Astrocyte (in vitro differentiated cells and primary cell): ENCODE measurements at regions not wholly inside any gene's neighbourhood (a gene's known extent, or its start where the extent isn't known, plus 50 kb on each side); places are given as distances from the start of the nearest gene placed in this dataset.

Experiments used
- DNase-seq: peaks from one replicate; pipeline ENCODE4 v3.0.0-alpha.2; 2010; ENCODE audit warnings: low read depth
- FAIRE-seq: peaks from 2 replicates; lab custom pipeline; 2011; peaks lifted over from hg19 to GRCh38; lab: Jason Lieb, UNC
- H2AFZ ChIP-seq: 2 replicates; pipeline ENCODE4 v1.6.0; 2012; ENCODE audit warnings: low read depth, low read length, inconsistent platforms
- H3K27ac ChIP-seq: 2 replicates; pipeline ENCODE4 v1.5.1; 2011; ENCODE audit warnings: low read depth, low read length, inconsistent platforms
- H3K27me3 ChIP-seq: 2 replicates; pipeline ENCODE4 v1.6.0; 2011; ENCODE audit warnings: low read length, inconsistent platforms; ENCODE audit not compliant: insufficient read depth
- H3K36me3 ChIP-seq: 2 replicates; pipeline ENCODE4 v1.5.1; 2011; ENCODE audit warnings: low read length, inconsistent platforms; ENCODE audit not compliant: insufficient read depth
- H3K4me1 ChIP-seq: 2 replicates; pipeline ENCODE4 v1.5.1; 2011; ENCODE audit warnings: low read length, inconsistent platforms; ENCODE audit not compliant: insufficient read depth
- H3K4me2 ChIP-seq: 2 replicates; pipeline ENCODE4 v1.6.0; 2012; ENCODE audit warnings: low read length, inconsistent platforms
- H3K4me3 ChIP-seq: 2 replicates; pipeline ENCODE4 v1.5.1; 2011; ENCODE audit warnings: low read depth, mild to moderate bottlenecking, low read length, inconsistent platforms; ENCODE audit not compliant: insufficient read depth
- H3K79me2 ChIP-seq: 2 replicates; pipeline ENCODE4 v1.6.0; 2012; ENCODE audit warnings: mild to moderate bottlenecking, low read length, inconsistent platforms; ENCODE audit not compliant: insufficient read depth
- H3K9ac ChIP-seq: 2 replicates; pipeline ENCODE4 v1.6.0; 2012; ENCODE audit warnings: mild to moderate bottlenecking, low read length, inconsistent platforms
- H3K9me3 ChIP-seq: 2 replicates; pipeline ENCODE4 v1.5.1; 2012; ENCODE audit warnings: low read depth, mild to moderate bottlenecking, low read length, inconsistent platforms; ENCODE audit not compliant: insufficient read depth
- H4K20me1 ChIP-seq: 2 replicates; pipeline ENCODE4 v1.6.0; 2012; ENCODE audit warnings: low read length, inconsistent platforms; ENCODE audit not compliant: insufficient read depth
- H3K27ac Mint-ChIP-seq: one replicate; pipeline ENCODE4 v1.8.0; 2021; ENCODE audit warnings: mild to moderate bottlenecking, mixed read lengths; ENCODE audit not compliant: unreplicated experiment
- H3K27me3 Mint-ChIP-seq: one replicate; pipeline ENCODE4 v1.8.0; 2021; ENCODE audit warnings: low read depth, mixed read lengths; ENCODE audit not compliant: unreplicated experiment
- H3K36me3 Mint-ChIP-seq: one replicate; pipeline ENCODE4 v1.8.0; 2021; ENCODE audit warnings: low read depth, mixed read lengths; ENCODE audit not compliant: unreplicated experiment
- H3K4me1 Mint-ChIP-seq: one replicate; pipeline ENCODE4 v1.8.0; 2021; ENCODE audit warnings: low read depth, mixed read lengths; ENCODE audit not compliant: unreplicated experiment
- H3K4me3 Mint-ChIP-seq: one replicate; pipeline ENCODE4 v1.8.0; 2021; ENCODE audit warnings: mild to moderate bottlenecking, moderate library complexity, mixed read lengths; ENCODE audit not compliant: unreplicated experiment
- H3K9me3 Mint-ChIP-seq: one replicate; pipeline ENCODE4 v1.8.0; 2021; ENCODE audit warnings: mild to moderate bottlenecking, mixed read lengths; ENCODE audit not compliant: unreplicated experiment
- EZH2 ChIP-seq: IDR thresholded peaks from 2 replicates; pipeline ENCODE4 v1.6.1; 2012; ENCODE audit warnings: mild to moderate bottlenecking, low read length, inconsistent platforms; ENCODE audit not compliant: insufficient read depth
- TF ChIP-seq, protein P1 (sequence below): IDR thresholded peaks from 2 replicates; pipeline ENCODE4 v1.5.1; 2011; ENCODE audit warnings: low read depth, mild to moderate bottlenecking, inconsistent platforms, low read length, moderate library complexity; ENCODE audit not compliant: insufficient read depth

- H3K9me3 ChIP-seq = no peaks in the 10 kb centered on the region
These were observed 105.8 kb upstream of the VIPR2 start for GRCh38 chr7:159250471-159250870.

GRCh38 chr7:159249671-159250070, 105.0 kb upstream of the VIPR2 start:
- Histone ChIP-seq H3K36me3 (no peaks in the 10 kb centered on the region), H4K20me1 (no peaks in the 10 kb centered on the region), H2AFZ (no peak overlapping the region), H3K27ac (no peak overlapping the region), H3K4me2 (no peak overlapping the region), H3K27me3 (no peaks in the 10 kb centered on the region), H3K4me3 (no peak overlapping the region), H3K9ac (no peak overlapping the region), H3K4me1 (no peaks in the 10 kb centered on the region), H3K9me3 (no peaks in the 10 kb centered on the region), H3K79me2 (no peaks in the 10 kb centered on the region)
- peaks cover 3% of the 10 kb centered on the region for H3K27me3 Mint-ChIP-seq
- H3K4me3 Mint-ChIP-seq = no peak overlapping the region
- peaks cover 8% of the 10 kb centered on the region for H3K9me3 Mint-ChIP-seq
- no peaks in the 10 kb centered on the region for H3K4me1 Mint-ChIP-seq
- no peak for TF ChIP-seq EZH2
- TF ChIP-seq, protein P1, sequence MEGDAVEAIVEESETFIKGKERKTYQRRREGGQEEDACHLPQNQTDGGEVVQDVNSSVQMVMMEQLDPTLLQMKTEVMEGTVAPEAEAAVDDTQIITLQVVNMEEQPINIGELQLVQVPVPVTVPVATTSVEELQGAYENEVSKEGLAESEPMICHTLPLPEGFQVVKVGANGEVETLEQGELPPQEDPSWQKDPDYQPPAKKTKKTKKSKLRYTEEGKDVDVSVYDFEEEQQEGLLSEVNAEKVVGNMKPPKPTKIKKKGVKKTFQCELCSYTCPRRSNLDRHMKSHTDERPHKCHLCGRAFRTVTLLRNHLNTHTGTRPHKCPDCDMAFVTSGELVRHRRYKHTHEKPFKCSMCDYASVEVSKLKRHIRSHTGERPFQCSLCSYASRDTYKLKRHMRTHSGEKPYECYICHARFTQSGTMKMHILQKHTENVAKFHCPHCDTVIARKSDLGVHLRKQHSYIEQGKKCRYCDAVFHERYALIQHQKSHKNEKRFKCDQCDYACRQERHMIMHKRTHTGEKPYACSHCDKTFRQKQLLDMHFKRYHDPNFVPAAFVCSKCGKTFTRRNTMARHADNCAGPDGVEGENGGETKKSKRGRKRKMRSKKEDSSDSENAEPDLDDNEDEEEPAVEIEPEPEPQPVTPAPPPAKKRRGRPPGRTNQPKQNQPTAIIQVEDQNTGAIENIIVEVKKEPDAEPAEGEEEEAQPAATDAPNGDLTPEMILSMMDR = no peak
- FAIRE-seq (no peak), DNase-seq (no peak)
- no peaks in the 10 kb centered on the region for H3K36me3 Mint-ChIP-seq
- no peak overlapping the region for H3K27ac Mint-ChIP-seq

More at GRCh38 chr7:159250471-159250870, 105.8 kb upstream of the VIPR2 start:
- H3K36me3 ChIP-seq = no peaks in the 10 kb centered on the region
- no peak overlapping the region for H3K27ac ChIP-seq
- no peaks in the 10 kb centered on the region for H3K79me2 ChIP-seq
- no peak for FAIRE-seq
- H3K27me3 Mint-ChIP-seq = peaks cover 3% of the 10 kb centered on the region
- H3K4me1 ChIP-seq = no peaks in the 10 kb centered on the region
- no peak overlapping the region for H3K27ac Mint-ChIP-seq
- H3K9ac ChIP-seq = no peak overlapping the region
- no peak overlapping the region for H3K4me2 ChIP-seq
- no peaks in the 10 kb centered on the region for H3K4me1 Mint-ChIP-seq
- no peaks in the 10 kb centered on the region for H3K36me3 Mint-ChIP-seq
- H4K20me1 ChIP-seq = no peaks in the 10 kb centered on the region
- no peak overlapping the region for H2AFZ ChIP-seq
- no peak overlapping the region for H3K4me3 ChIP-seq
- no peak overlapping the region for H3K4me3 Mint-ChIP-seq
- TF ChIP-seq, protein P1 = no peak
- no peak for TF ChIP-seq EZH2
- DNase-seq = no peak
- no peaks in the 10 kb centered on the region for H3K27me3 ChIP-seq
- H3K9me3 Mint-ChIP-seq = peaks cover 8% of the 10 kb centered on the region

DNA sequence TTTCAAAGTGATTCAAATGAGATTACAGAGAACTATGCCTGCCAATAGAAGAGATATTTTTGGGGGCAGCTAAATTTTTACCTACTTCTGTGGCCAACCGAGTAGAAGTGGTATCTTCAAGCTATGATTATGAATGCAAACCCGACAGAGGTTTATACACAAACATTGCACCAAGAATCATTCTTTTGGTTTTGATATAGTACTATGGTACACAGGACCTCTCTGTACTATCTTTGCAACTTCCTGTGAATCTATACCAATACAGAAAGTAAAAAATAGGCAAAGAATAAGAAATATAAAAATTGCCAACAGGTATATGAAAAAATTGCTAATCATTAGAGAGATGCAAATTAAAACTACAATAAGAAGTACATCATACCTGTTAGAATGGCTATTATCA, 103.2 kb upstream of the VIPR2 start:
- peaks cover 3% of the 10 kb centered on the region for H3K27me3 Mint-ChIP-seq
- Histone ChIP-seq H3K9me3 (no peaks in the 10 kb centered on the region), H3K4me1 (no peaks in the 10 kb centered on the region), H3K79me2 (no peaks in the 10 kb centered on the region), H3K4me3 (no peak overlapping the region), H4K20me1 (no peaks in the 10 kb centered on the region), H3K36me3 (no peaks in the 10 kb centered on the region), H3K27me3 (no peaks in the 10 kb centered on the region), H3K27ac (no peak overlapping the region), H2AFZ (no peak overlapping the region), H3K4me2 (no peak overlapping the region), H3K9ac (no peak overlapping the region)
- H3K27ac Mint-ChIP-seq = no peak overlapping the region
- no peak for FAIRE-seq
- no peak for DNase-seq
- H3K9me3 Mint-ChIP-seq = peaks cover 4% of the 10 kb centered on the region
- no peak overlapping the region for H3K4me3 Mint-ChIP-seq
- no peaks in the 10 kb centered on the region for H3K4me1 Mint-ChIP-seq
- H3K36me3 Mint-ChIP-seq = no peaks in the 10 kb centered on the region
- TF ChIP-seq, protein P1 = no peak
- TF ChIP-seq EZH2 = no peak
